ENCODE measurements at regions not wholly inside any gene's neighbourhood (a gene's known extent, or its start where the extent isn't known, plus 50 kb on each side); places are given as distances from the start of the nearest gene placed in this dataset.
A peak's percentile ranks its signal among the peaks of the same experiment; 100 is the strongest.

GRCh38 chr13:60282708-60283107 lies 114.3 kb upstream of the TDRD3 start:
- DNase-seq (ENCODE audit: low read depth), result no peak

- no peak for DNase-seq (ENCODE audit: low read depth)
Observed at GRCh38 chr13:60286707-60287106, 110.3 kb upstream of the TDRD3 start.

GRCh38 chr13:60288569-60288968 lies 108.5 kb upstream of the TDRD3 start:
- no peak for DNase-seq (ENCODE audit: low read depth)

- no peak for DNase-seq (ENCODE audit: low read depth)
Observed at GRCh38 chr13:60303166-60303565, 93.9 kb upstream of the TDRD3 start.

GRCh38 chr13:60311527-60311926 lies 85.5 kb upstream of the TDRD3 start:
- no peak for DNase-seq (ENCODE audit: low read depth)

- DNase-seq (ENCODE audit: low read depth), result no peak
Observed at GRCh38 chr13:60312851-60313505, 84.0 kb upstream of the TDRD3 start.

GRCh38 chr13:60318186-60318585 lies 78.8 kb upstream of the TDRD3 start:
- no peak for DNase-seq (ENCODE audit: low read depth)

GRCh38 chr13:60324131-60324530 lies 72.9 kb upstream of the TDRD3 start:
- DNase-seq (ENCODE audit: low read depth), result no peak

- no peak for DNase-seq (ENCODE audit: low read depth)
Observed at GRCh38 chr13:60326273-60326672, 70.7 kb upstream of the TDRD3 start.

GRCh38 chr13:60327511-60327910 lies 69.5 kb upstream of the TDRD3 start:
- DNase-seq (ENCODE audit: low read depth), result no peak

GRCh38 chr13:60328073-60328472 lies 68.9 kb upstream of the TDRD3 start:
- DNase-seq (ENCODE audit: low read depth), result no peak

- DNase-seq (ENCODE audit: low read depth), result peak; percentile 38
Observed at GRCh38 chr13:60329221-60329923, 67.6 kb upstream of the TDRD3 start.

GRCh38 chr13:60331249-60332012 lies 65.6 kb upstream of the TDRD3 start:
- DNase-seq (ENCODE audit: low read depth), result no peak

- no peak for DNase-seq (ENCODE audit: low read depth)
Observed at GRCh38 chr13:60332682-60333081, 64.3 kb upstream of the TDRD3 start.

GRCh38 chr13:60334310-60334709 lies 62.7 kb upstream of the TDRD3 start:
- DNase-seq (ENCODE audit: low read depth), result no peak

GRCh38 chr13:60335531-60335930 lies 61.5 kb upstream of the TDRD3 start:
- DNase-seq (ENCODE audit: low read depth), result no peak

- DNase-seq (ENCODE audit: low read depth), result no peak
Observed at GRCh38 chr13:60338754-60339153, 58.3 kb upstream of the TDRD3 start.

- no peak for DNase-seq (ENCODE audit: low read depth)
Observed at GRCh38 chr13:60343978-60344377, 53.0 kb upstream of the TDRD3 start.

- no peak for DNase-seq (ENCODE audit: low read depth)
Observed at GRCh38 chr13:60347174-60347573, 49.8 kb upstream of the TDRD3 start.
